HS-27A (cell line): ENCODE measurements at regions not wholly inside any gene's neighbourhood (a gene's known extent, or its start where the extent isn't known, plus 50 kb on each side); places are given as distances from the start of the nearest gene placed in this dataset.
"Not testable (repeated sequence)": the region's sequence is repeated elsewhere in the genome, so short reads cannot be mapped to it uniquely, and the experiment has no call there.

Experiments used
- DNase-seq: peaks from one replicate; pipeline ENCODE4 v3.0.0-alpha.2; 2012; ENCODE audit warnings: low read depth, missing footprints

DNA sequence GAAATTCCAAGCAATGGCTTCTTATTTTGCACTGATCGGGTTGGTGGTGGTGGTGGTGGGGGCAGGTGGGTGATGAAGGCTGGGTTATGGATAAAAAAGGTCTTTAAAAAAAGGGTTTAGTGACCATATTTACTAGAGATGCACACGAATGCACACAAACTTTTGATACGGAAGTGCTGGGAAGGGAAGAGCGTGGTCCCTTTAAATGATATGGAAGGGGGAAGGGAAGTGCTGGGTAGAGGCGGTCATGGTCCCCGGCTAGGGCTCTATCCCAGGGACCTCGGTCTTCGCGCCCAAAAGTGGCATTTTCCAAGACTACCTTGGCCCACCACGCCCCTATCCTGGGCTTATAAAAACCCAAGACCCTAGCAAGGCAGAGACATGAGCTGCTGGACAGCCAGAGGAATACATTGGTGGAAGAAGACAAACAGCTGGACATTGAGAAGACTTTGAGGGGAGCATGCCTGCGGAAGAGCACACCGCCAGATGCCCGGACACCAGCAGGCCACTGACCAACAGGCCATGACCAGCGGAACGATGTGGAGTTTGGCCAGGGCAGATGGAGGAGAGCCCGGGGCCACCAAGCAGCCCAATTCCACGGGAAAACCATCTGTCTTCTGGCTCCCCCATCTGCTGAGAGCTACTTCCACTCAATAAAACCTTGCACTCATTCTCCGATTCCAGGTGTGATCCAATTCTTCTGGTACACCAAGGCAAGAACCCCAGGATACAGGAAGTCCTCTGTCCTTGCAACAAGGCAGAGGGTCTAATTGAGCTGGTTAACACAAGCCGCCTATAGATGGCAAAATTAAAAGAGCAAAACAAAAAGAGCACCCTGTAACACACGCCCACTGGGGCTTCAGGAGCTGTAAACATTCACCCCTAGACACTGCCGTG is 1720.2 kb downstream of the MRPL39 start:
- no peak for DNase-seq

DNA sequence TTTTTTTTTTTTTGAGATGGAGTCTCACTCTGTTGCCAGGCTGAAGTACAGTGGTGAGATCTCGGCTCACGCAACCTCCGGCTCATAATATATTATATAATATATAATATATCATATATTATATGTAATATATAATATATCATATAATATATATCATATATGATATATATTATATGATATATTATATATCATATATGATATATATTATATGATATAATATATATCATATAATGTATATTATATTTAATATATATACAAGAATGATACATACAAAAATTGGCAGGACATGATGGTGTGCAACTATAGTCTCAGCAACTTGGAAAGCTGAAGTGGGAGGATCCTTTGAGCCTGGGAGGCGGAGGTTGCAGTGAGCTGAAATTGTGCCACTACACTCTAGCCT is 1725.5 kb downstream of the MRPL39 start:
- no peak for DNase-seq

DNA sequence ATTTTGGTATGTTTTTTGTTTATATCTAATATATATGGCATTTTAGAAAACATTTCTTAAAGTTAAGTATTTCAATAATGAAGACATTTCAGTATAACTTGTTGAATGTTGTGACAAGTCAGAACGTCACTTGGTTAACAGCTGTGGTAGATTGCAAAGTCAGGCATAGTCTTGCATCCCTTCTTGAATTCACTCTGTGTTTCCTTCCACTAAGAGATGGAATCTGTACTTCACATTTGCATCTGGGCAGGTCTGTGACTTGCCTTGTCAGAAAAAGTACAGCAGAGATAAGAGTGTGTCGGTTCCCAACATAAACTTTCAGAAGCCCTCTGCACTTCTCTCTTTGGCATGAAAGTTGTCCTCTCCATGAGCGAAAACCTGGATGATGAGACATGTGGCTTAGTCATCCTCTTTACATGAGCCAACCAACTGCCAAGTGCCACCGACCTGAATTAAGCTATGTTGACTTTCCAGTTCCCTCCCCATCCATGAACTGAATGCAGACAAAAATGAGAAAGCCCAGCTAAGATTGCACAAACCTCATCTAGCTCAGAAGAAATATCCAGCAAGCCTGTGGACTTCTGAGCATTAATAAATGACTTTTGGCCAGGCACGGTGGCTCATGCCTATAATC is 1730.2 kb downstream of the MRPL39 start:
- DNase-seq, result no peak

DNA sequence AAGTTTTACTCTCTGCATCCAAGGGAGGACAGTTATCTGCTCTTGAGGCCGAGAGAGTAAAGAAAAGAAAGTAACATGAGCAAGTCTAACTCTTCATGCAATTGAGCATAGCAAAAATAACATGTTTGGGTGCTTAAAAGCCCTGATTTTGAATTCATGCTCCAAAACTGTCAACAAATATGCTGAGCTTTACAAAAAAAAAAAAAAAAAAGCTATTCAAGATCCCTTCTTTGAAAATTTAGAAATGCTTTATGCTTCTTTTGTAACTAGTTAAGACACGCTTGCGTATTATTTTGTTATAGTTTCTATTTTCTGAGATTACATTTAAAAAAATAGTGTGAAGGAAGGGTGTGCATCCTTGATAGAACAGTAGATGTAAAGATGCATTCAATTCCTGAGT is 1733.0 kb downstream of the MRPL39 start:
- DNase-seq, result no peak

DNA sequence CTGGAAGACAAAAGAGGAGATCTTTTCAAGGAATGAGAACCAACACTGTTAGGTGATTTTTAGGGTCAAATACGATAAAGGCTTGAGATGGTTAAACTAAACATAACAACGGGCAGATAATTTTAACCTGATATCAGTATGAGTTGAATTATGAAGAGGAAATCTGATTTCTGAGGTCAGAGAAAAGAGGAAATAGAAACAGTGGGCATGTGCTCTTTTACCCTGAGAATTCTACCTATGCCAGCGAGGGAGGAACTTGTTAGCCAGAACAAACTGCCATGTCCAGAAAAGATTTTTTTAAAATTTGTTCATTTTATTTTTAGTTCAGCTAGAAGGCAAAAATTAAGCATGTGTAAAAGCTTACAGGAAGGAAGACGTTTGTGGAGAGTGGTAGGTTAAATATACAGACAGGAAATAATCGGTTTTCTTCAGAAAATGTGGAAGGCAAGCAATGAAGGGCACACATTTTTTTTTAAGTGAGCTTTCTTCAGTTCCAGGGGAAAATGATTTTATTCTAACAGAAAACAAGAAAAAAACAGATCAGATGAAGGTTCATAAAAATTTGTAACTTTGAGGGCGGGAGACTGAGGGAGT is 1745.3 kb downstream of the MRPL39 start:
- no peak for DNase-seq

DNA sequence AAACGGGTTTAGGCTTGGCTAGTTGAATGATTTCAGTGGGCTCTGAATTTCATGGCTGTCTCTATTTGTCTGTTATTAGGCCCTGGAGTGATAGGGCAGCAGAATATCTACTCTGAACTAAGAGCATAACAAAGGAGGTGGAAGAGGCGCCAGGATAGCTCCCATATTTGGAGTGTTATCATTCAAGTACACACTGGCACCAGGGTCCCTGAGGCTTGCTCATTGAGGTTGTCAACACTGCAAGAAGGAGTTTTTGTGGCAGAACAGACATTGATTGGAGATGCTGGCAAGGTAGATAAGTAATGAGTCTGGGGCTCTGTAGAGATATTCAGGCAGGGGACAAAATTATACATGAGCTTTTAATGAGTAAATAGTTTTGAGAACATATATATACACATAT is 1748.4 kb downstream of the MRPL39 start:
- no peak for DNase-seq

DNA sequence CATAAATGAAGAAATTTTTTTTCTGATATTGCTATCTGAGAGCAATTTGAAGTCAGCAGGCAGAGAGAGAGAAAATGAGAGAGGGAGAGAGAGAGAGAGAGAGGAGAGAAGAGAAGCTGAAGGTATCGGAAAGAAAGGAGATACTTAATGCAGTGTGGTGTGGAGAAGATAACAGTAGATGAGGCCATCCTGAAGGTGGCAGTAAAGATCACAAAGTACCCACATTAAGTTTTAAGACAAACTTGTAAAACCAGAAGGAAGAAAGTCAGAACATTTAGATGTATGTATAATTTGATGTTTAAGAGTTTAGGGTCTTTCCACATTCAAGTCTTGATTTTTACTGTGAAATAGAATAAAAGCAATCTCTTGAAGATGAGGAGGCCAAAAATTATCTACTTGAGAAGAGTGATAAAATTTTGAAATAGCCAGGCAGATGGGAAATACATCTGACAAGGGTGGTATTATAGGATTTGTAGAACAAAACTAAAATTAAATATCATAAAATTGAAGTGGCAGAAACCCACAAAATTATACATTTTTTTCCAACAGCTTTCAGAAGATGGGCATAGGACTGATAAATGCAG is 1753.4 kb downstream of the MRPL39 start:
- DNase-seq, result no peak

DNA sequence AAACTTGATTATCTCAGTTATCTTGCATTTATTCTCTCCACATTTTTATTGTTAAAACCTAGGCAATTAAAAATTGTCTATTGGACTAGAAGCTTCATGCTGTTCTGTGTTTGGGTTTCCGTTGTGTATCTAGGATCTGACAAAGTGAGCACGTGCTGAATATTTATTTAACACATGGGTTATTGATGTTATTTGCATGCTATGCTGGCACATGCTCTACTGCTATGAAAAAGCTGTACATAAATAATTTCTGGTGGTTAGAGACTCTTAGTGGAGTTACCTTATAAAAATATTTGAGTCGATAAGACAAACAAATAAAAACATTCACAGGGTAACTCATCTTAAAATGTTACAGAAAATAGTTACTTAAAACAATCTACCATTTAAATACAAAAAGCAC is 1769.7 kb downstream of the MRPL39 start:
- no peak for DNase-seq

DNA sequence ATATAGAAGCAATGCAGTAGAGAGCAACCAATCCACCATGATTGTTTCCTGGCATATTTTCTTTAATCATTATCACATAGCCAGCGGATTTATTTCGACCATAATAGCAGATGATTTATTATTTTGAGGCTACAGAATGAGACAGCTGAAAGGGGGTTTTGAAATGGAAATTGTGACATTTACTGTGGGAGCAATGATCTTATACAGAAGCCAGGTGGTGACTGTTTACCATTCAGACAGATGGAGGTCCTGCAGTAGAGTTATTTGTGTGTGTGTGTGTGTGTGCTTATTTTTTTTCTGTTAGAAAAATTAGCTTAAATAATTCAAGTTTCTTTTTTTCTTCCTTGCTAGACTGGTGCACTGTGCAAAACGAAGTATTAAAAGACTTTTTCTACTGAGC is 1784.5 kb downstream of the MRPL39 start:
- no peak for DNase-seq

DNA sequence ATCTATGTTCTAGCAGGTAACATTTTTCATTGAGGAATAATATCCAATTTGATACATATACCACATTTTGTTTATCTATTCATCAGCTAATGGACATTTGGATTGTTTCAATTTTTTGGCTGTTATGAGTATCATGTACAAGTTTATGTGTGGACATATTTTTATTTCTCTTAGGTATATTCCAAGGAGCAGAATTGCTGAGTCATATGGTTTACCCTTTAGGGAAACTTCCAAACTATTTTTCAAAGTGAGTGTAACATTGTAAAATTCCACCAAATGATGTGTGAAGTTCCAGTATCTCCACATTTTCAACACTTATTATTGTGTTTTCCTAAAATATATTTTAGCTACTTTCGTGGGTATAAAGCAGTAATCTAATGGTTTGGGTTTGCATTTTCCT is 1789.9 kb downstream of the MRPL39 start:
- DNase-seq, result no peak

DNA sequence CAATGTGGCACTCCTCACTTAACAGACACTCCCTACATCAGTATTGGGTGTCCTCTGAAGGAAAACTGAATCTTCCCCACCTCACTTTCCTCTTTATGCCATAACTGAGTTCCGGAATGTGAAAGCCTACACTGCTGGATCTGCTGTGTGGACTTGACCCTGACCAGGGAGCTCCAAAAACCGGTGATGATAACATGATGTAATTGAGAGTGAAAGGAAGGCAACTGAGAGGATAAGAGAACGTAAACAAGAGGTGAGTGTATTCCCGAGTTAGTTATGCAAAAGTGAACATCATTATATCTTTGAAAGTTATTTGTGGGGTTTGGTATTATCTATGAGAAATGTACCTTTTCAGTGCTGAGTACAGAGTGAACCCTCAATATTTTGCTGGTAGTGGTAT is 1794.8 kb downstream of the MRPL39 start:
- no peak for DNase-seq

DNA sequence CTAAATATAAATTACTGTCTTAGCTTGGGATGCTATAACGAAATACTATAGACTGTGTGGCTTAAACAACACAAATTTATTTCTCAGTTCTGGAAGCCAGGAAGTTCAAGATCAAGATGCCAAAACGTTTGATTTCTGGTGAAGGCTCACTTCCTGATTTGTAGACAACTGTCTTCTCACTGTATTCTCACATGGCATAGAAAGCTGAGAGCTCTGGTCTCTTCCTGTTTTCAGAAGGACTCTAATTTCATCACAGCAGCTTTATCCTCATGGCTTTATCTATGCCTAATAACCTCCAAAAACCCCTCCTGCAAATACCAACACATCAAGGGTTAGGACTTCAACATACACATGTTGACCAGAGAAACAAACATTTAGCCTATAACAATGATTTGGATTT is 1795.5 kb downstream of the MRPL39 start:
- no peak for DNase-seq

DNA sequence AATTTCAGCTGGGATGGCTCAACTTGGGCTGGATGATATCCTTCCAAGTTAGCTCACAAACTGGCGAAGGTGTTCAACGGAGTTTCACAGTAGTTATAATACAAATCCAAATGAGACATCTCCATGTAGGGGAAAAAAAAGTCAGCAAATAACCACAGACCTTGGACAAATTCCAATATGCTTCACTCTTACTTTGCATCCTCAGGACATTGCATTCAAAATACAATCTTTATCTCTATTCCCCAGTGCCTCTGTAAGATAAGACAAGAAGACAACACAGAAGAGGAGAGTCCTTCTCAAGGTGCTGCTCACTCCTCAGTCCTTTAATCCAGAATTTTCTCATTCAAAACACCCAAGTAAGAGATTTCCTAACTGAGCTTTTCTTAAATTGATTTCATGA is 1797.7 kb downstream of the MRPL39 start:
- no peak for DNase-seq

DNA sequence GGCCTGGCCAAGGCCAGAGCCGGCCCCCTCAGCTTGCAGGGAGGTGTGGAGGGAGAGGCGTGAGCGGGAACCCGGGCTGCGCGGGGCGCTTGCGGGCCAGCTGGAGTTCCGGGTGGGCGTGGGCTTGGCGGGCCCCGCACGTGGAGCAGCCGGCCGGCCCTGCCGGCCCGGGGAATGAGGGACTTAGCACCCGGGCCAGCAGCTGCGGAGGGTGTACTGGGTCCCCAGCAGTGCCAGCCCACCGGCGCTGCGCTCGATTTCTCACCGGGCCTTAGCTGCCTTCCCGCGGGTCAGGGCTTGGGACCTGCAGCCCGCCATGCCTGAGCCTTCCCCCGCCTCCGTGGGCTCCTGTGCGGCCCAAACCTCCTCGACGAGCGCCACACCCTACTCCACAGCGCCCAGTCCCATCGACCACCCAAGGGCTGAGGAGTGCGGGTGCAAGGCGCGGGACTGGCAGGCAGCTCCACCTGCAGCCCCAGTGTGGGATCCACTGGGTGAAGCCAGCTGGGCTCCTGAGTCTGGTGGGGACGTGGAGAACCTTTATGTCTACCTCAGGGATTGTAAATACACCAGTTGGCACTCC is 1800.2 kb downstream of the MRPL39 start:
- DNase-seq, result not testable (repeated sequence)

DNA sequence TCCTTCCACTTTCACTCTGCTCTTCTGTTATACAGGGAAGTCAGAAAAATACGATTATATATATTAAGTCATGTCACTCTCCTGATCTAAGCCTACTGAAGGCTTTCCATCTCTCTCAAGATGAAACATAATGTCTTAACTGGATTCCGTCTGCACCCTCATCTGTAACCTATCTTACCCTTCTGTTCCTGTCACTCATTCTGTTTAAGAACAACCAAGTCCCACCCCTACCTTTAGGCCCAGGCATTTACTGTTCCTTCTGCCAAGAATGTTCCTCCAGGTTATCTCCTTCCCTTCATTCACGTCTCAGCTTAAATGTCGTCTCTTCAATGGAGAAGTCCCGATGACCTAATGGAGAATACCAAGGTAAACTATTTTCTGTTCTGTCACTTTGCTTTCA is 1802.4 kb downstream of the MRPL39 start:
- no peak for DNase-seq

DNA sequence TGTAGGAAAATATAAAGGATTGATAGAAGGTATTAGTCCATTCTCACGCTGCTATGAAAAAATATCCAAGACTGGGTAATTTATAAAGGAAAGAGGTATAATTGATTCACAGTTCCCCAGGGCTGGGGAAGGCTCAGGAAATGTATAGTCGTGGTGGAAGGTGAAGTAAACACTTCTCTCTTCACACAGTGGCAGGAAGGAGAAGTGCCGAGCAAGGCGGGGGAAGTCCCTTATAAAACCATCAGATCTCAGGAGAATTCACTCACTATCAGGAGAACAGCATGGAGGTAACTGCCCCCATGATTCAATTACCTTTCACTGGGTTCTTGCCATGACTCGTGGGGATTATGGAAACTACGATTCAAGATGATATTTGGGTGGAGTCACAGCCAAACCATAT is 1806.0 kb downstream of the MRPL39 start:
- DNase-seq, result no peak

DNA sequence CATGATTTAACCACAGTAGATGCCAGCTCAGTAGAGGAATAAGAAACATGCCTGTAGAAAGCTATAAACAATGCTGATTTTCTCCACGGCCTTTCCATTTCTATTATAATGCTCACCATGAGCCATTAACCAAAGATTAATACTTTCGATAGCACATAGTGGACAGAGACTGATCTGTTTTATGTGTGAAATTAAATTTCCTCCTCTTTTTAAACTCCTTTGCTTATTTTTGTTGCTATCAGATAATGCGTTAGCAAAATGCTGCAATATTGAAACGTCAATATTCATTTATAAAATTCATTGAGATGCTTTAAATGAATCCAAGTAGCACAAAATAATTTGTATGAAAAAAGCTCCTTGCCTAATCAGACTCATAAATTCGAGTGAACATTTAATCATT is 1807.9 kb downstream of the MRPL39 start:
- no peak for DNase-seq

DNA sequence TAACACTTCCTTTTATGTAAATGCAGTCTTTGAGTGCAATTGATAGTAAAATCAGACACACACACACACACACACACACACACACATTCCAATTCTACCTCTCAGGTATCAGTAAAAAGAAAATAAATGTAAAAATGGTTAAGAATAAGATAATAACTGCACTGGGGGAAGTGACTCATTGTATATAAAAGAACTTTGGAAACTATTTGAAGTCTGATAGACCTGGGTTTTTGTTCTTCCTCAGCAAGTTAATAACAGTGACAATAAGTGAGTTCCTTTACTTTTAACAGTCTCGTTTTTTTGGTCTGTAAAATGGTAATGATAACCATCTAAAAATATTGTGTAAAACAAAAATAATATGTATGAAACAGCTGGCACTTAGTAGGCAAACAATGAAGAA is 1815.0 kb downstream of the MRPL39 start:
- DNase-seq, result no peak

DNA sequence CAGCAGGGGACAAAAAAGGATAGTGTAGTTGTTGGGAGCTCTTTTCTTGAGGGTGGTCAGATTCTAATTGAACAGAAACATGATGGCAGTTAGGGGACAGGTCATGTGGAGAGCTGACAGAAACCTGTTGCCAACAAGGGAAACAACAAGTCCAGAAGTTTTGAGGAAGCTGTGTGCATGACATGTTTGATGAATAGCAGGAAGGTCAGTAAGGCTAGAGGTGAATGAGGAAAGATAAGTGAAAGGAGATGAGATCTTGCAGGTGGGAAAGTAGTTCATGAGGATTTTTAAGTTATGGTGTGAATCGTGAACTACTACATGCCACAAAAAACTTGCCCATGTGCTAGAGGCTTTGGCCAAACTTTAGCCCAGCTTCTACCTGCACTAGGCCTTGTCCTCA is 1817.4 kb downstream of the MRPL39 start:
- no peak for DNase-seq

DNA sequence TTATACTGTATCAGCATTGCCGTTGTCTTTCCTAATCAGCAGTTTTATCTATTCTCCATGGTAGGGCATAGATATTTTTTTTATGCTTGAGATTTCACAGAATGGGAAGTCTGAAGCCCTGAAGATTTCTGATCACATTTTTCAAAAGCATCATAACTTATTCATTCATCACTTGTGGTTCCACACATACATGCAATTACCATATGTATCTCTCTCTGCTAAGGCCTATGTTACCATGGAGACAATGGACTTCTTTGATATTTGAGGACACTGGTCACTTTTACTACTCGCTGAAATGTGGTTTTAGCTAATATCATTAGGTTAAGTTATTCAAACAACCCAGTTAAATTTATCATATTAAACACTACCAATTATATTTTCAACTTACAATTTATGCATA is 1827.0 kb downstream of the MRPL39 start:
- no peak for DNase-seq

DNA sequence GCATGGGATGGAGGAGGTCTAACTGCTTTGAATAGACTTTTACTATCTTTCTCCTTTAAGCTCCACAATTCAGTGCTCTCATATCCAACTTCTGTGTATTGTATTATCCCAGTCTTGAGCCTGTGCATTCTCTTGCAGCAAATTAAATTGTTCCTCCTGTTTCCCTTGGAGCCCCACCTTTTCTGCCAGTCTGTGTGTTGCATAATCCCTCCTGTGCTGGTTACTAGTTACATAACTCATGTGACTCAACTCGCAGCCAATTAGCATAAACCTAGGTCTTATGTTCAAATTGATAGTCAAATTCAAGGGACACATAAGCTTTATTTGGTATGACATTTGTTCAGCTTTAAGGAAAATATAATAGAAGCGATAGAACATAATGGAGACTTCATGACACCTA is 1863.5 kb downstream of the MRPL39 start:
- no peak for DNase-seq

DNA sequence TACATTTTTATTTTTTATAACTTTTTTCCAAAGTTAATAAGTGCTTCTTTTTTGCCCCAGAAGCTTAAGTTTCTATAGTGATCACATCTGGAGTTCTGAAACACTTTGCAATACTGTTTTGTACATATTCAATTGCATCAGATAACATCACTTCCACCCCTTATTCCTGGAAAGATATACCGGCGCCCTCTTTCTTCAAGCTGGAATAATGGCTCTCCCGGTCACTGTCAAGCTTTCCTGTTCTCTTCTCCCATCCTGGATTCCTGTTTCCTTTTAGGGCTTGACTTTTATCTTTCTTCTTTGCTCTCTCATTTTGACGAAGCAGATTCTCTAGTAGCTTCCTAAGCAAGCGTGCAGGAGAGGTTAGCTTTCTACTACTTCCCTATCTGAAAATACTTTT is 1866.8 kb downstream of the MRPL39 start:
- DNase-seq, result no peak

DNA sequence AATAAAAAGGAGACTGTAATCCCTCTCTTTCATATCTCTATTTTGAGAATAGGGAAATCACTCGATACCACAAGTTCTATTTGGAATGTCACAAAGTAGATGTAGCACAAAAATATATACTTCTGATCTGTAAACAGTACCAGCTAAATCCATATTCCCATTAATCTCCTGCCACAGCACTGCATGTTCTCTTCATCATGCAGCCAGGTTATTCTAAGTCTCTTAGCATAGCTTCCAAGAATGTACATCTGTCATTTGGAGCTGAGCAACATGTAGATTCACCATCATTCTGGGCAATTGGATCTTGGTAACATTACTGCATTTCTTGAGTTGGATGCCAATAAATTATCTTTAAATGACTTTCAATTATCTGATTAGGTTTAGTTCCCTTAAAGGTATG is 1874.5 kb downstream of the MRPL39 start:
- no peak for DNase-seq
